ENCODE measurements at regions not wholly inside any gene's neighbourhood (a gene's known extent, or its start where the extent isn't known, plus 50 kb on each side); places are given as distances from the start of the nearest gene placed in this dataset.

DNA sequence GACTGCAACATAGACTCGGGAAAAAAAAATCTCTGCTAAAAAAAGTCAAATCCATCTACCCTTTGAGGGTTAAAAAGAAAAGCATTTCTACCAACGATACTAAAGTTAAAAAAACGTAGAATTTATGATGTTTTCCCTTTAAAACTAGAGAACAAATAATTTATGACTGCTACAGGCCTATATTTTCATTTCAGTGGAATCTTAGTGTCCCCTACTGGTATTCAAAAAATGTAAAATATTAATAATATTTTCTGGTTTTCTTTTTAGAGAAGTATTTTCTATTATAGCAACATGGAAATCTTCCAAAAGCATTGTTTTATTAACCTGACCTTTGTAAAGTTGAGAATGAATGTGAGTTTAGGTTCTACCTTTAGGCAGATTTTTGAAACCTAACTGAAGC lies 1582.2 kb downstream of the MRPL39 start:
- H3K27ac Mint-ChIP-seq: no peak overlapping the region
- H3K4me3 Mint-ChIP-seq: no peak overlapping the region
- peaks cover 3% of the 10 kb centered on the region for H3K9me3 Mint-ChIP-seq
- no peaks in the 10 kb centered on the region for H3K27me3 Mint-ChIP-seq
- no peak for ATAC-seq
- H3K4me1 Mint-ChIP-seq: no peaks in the 10 kb centered on the region
- H3K36me3 Mint-ChIP-seq: peaks cover under 1% of the 10 kb centered on the region

GRCh38 chr21:24023936-24024335 lies 1583.3 kb downstream of the MRPL39 start:
- Mint-ChIP-seq H3K27ac (no peak overlapping the region), H3K4me1 (no peaks in the 10 kb centered on the region), H3K4me3 (no peak overlapping the region), H3K36me3 (peaks cover 9% of the 10 kb centered on the region), H3K27me3 (no peaks in the 10 kb centered on the region), H3K9me3 (peaks cover 12% of the 10 kb centered on the region)
- no peak for ATAC-seq

DNA sequence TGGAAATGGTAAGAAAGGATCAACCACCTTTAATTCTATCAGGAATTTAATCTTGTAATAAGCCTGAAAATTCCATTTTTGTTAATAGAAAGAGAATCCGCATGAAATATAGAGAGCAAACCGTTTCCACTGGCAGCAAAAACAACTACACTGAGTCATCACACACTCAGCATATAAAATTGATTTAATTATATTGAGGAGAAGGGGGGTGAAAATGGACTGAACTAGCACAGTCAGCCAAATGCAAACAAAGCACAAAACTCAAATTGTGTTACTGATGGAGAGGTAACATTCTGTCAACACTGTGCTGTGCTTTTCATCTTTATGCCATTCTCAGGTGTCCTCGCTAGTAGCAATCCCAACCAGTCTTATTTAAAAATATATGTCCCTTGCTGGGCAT lies 1583.9 kb downstream of the MRPL39 start:
- peaks cover 12% of the 10 kb centered on the region for H3K9me3 Mint-ChIP-seq
- H3K27me3 Mint-ChIP-seq: no peaks in the 10 kb centered on the region
- no peak for ATAC-seq
- no peaks in the 10 kb centered on the region for H3K4me1 Mint-ChIP-seq
- no peak overlapping the region for H3K27ac Mint-ChIP-seq
- peaks cover 9% of the 10 kb centered on the region for H3K36me3 Mint-ChIP-seq
- H3K4me3 Mint-ChIP-seq: no peak overlapping the region

DNA sequence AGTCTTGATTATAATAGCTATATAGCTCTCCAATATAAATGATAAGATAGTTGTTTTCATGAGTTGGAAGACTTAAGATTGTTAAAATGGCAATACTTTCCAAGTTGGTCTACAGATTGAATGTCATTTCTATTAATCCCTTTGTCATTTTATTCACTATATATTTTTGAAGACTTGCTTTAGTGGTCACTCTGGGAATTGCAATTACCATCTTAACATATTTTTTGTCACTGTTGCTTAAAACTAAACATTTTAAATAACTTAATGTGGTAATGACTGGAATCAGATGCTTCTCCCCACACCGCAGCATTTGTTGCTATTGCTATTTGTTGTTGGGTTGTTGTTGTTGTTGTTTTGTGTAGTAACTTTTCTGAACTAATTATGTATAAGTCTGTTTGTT lies 1592.9 kb downstream of the MRPL39 start:
- no peak overlapping the region for H3K27ac Mint-ChIP-seq

GRCh38 chr21:24011087-24011486 lies 1596.2 kb downstream of the MRPL39 start:
- Mint-ChIP-seq H3K27me3 (no peaks in the 10 kb centered on the region), H3K27ac (no peak overlapping the region), H3K36me3 (no peaks in the 10 kb centered on the region), H3K9me3 (peaks cover 2% of the 10 kb centered on the region), H3K4me3 (no peak overlapping the region), H3K4me1 (no peaks in the 10 kb centered on the region)
- ATAC-seq: peak; percentile 64

More for the DNA sequence above, 1592.9 kb downstream of the MRPL39 start:
- Mint-ChIP-seq H3K4me3 (no peak overlapping the region), H3K9me3 (peaks cover 6% of the 10 kb centered on the region), H3K27me3 (no peaks in the 10 kb centered on the region), H3K36me3 (peaks cover under 1% of the 10 kb centered on the region), H3K4me1 (no peaks in the 10 kb centered on the region)
- ATAC-seq: no peak

DNA sequence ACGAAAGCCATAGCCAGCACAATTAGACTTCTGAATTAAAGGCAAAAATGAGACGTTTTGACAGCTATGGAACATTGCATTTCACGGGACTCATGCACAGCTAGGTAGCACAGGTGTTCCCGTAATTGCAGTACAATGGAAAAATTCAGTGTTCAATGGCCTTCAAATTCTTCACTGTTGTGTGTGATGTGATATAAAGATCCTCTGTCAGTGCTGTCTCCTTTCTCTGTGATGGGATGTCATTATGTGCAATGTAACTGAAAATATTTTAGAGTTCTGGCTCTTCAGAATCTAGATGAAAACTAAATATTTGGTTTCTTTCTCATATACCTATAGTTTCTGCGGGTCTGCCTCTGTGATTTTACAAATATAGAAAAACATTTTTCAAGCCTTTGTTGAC lies 1599.7 kb downstream of the MRPL39 start:
- H3K36me3 Mint-ChIP-seq: peaks cover 9% of the 10 kb centered on the region
- H3K27ac Mint-ChIP-seq: no peak overlapping the region
- no peaks in the 10 kb centered on the region for H3K27me3 Mint-ChIP-seq
- H3K4me3 Mint-ChIP-seq: no peak overlapping the region
- no peaks in the 10 kb centered on the region for H3K4me1 Mint-ChIP-seq
- H3K9me3 Mint-ChIP-seq: peaks cover 18% of the 10 kb centered on the region
- ATAC-seq: no peak

DNA sequence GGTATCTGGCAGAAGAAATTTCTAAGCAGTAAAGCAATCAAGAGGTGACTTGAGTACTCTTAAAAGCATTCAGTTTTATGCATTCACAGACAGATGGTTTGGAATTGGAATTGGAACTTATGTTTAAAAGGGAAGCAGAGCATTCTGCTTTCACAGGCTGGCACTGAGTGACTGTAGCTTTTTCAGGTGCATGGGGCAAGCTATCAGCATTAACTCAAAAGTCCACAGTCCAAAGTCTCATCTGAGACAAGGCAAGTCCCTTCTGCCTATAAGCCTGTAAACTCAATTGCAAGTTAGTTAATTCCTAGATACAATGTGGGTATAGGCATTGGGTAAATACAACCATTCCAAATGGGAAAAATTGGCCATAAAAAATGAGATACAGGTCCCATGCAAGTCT lies 1620.3 kb downstream of the MRPL39 start:
- no peak for ATAC-seq
- H3K27ac Mint-ChIP-seq: no peak overlapping the region
- H3K4me1 Mint-ChIP-seq: no peaks in the 10 kb centered on the region
- no peak overlapping the region for H3K4me3 Mint-ChIP-seq
- peaks cover 9% of the 10 kb centered on the region for H3K9me3 Mint-ChIP-seq
- H3K27me3 Mint-ChIP-seq: no peaks in the 10 kb centered on the region
- peaks cover 7% of the 10 kb centered on the region for H3K36me3 Mint-ChIP-seq

DNA sequence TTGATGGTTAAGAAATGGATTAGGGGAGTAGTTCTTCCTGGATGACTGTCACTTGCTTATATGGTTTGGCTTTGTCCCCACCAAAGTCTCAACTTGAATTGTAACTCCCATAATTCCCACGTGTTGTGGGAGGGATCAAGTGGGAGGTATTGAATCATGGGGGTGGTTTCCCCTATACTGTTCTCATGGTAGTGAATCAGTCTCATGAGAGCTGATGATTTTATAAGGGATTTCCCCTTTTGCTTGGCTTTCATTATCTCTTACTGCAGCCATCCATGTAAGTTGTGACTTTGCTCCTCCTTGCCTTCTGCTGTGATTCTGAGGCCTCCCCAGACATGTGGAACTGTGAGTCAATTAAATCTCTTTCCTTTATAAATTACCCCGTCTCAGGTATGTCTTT lies 1621.1 kb downstream of the MRPL39 start:
- no peaks in the 10 kb centered on the region for H3K4me1 Mint-ChIP-seq
- peaks cover 9% of the 10 kb centered on the region for H3K9me3 Mint-ChIP-seq
- H3K27ac Mint-ChIP-seq: no peak overlapping the region
- H3K36me3 Mint-ChIP-seq: peaks cover 7% of the 10 kb centered on the region
- ATAC-seq: no peak
- no peak overlapping the region for H3K4me3 Mint-ChIP-seq
- no peaks in the 10 kb centered on the region for H3K27me3 Mint-ChIP-seq

DNA sequence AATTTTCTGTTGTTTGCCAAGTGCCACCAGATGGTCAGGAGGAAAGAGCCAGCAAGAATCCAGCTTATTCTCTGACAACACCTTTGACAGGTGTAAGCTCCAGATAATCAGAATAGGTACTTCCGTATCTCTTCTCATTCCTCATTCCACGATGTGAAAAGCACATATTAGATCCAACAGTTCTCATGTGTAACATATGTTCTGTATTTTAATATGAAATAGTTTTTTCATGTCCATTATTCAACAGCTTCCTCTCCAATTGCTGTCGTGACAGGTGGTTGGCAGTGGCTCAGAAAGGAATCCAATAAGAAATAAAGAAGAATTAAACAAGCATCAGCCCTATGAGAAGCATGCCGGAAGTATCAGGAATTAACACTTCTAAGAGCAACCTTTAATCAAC lies 1624.7 kb downstream of the MRPL39 start:
- H3K27ac Mint-ChIP-seq: no peak overlapping the region
- H3K27me3 Mint-ChIP-seq: no peaks in the 10 kb centered on the region
- H3K9me3 Mint-ChIP-seq: peaks cover 6% of the 10 kb centered on the region
- H3K4me3 Mint-ChIP-seq: no peak overlapping the region
- H3K4me1 Mint-ChIP-seq: peaks cover 5% of the 10 kb centered on the region
- no peak for ATAC-seq
- H3K36me3 Mint-ChIP-seq: peaks cover 2% of the 10 kb centered on the region

DNA sequence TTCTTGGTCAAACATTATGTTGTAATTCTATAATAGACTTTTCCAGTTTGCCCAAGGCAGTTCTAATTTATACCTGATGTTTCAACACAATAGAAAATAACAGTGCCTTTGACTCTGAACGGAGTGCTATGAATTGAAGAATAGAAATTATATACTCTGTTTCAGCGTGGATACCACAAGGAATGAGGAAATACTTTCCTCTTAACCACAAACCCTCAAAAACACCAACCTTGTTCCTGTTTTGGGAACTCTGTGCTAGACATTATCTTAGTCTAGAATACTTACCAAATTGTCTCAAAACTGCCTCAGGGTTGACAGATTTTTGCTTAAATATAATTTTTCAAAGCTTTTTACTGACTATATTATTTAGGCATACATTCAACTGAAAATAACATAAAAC lies 1629.3 kb downstream of the MRPL39 start:
- Mint-ChIP-seq H3K36me3 (no peaks in the 10 kb centered on the region), H3K9me3 (no peaks in the 10 kb centered on the region), H3K27me3 (no peaks in the 10 kb centered on the region), H3K4me1 (peaks cover 5% of the 10 kb centered on the region), H3K27ac (no peak overlapping the region), H3K4me3 (no peak overlapping the region)
- ATAC-seq: no peak

- no peaks in the 10 kb centered on the region for H3K9me3 Mint-ChIP-seq
- H3K4me3 Mint-ChIP-seq: peak overlapping the region; percentile 71
- peaks cover 14% of the 10 kb centered on the region for H3K4me1 Mint-ChIP-seq
- H3K27ac Mint-ChIP-seq: peak overlapping the region; percentile 36
- no peaks in the 10 kb centered on the region for H3K27me3 Mint-ChIP-seq
- ATAC-seq: peak; percentile 95
- H3K36me3 Mint-ChIP-seq: no peaks in the 10 kb centered on the region
These were observed 1638.3 kb downstream of the MRPL39 start for GRCh38 chr21:23968722-23969647.

- peaks cover 14% of the 10 kb centered on the region for H3K4me1 Mint-ChIP-seq
- H3K27me3 Mint-ChIP-seq: no peaks in the 10 kb centered on the region
- H3K9me3 Mint-ChIP-seq: no peaks in the 10 kb centered on the region
These were observed 1639.3 kb downstream of the MRPL39 start for GRCh38 chr21:23968008-23968407.

DNA sequence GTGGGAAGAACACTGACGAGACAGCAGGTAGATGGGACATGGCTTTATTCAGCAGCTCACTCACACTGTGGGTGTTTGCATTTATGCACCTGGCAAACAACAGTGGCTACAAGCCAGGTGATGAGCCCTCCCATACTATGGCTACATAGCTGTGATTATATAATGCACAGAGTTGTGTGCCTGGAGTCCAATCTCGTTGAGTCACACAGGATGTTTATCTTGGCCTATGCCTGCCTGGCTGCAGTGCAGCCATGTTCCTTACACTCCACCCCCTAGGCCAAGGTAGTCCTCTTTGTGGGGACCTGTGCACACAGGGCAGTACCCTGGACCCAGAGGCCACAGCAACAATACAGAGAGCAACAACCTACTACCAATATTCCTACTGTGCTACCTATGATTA lies 1643.8 kb downstream of the MRPL39 start:
- no peak for ATAC-seq
- Mint-ChIP-seq H3K4me3 (no peak overlapping the region), H3K4me1 (peaks cover 11% of the 10 kb centered on the region), H3K27me3 (no peaks in the 10 kb centered on the region), H3K36me3 (no peaks in the 10 kb centered on the region), H3K9me3 (no peaks in the 10 kb centered on the region), H3K27ac (no peak overlapping the region)

More at GRCh38 chr21:23968008-23968407, 1639.3 kb downstream of the MRPL39 start:
- ATAC-seq: no peak
- Mint-ChIP-seq H3K36me3 (no peaks in the 10 kb centered on the region), H3K4me3 (no peak overlapping the region), H3K27ac (peak overlapping the region; percentile 36)

DNA sequence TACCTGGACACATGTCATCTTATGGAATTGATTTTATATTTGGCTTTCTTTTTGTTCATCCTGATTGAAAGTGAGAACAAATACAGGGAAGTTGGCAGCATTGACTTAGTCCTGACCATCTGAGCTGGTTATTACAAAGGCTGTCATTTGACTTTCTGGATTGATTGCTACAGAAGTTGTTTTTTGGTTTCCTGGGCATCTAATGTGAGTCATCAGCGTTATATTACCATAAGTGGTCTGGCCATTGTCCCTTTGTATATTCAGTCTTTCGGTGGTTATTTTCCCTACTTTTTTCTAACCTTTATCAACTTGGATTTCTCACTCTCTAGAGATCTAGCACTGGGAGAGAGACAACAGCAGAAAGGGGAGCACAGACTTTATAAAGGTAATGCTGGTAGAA lies 1646.5 kb downstream of the MRPL39 start:
- Mint-ChIP-seq H3K27ac (no peak overlapping the region), H3K4me1 (peaks cover 26% of the 10 kb centered on the region), H3K9me3 (no peaks in the 10 kb centered on the region), H3K4me3 (no peak overlapping the region), H3K36me3 (no peaks in the 10 kb centered on the region), H3K27me3 (no peaks in the 10 kb centered on the region)
- no peak for ATAC-seq

DNA sequence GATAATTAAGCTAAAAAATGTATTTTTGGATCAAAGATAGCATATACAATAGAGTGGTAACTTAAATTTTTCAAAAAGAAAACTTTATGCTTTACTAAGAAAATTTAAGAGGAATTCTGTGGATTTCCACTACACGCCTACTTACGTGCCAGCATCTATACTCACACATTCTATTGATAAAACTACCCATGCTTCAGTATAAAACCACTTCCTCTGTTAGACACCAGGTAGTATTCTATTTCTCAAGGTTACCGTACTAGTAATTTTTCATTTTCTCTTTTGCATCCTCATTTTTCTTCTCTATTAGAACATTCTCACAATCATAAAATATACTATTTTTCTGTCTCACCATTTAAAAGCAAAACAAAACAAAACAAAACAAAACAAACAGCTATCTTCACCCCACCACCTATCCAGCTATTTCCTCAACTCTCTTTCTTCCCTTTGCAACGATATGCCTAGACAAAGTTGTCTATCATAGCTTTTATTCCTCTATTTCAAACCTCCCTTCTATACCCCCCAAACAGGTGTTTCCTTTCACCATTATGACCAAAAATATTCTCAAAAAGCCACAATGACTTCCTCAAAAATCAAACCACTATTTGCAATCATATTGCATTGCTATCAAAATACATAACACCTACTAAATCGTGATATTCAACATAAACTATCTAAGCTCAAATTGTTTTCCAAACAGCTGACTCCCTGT lies 1652.0 kb downstream of the MRPL39 start:
- H3K36me3 Mint-ChIP-seq: no peaks in the 10 kb centered on the region
- no peaks in the 10 kb centered on the region for H3K27me3 Mint-ChIP-seq
- no peak for ATAC-seq
- peak overlapping the region; percentile 11 for H3K27ac Mint-ChIP-seq
- no peaks in the 10 kb centered on the region for H3K9me3 Mint-ChIP-seq
- H3K4me1 Mint-ChIP-seq: peaks cover 40% of the 10 kb centered on the region
- peak overlapping the region; percentile 40 for H3K4me3 Mint-ChIP-seq

- Mint-ChIP-seq H3K36me3 (no peaks in the 10 kb centered on the region), H3K27me3 (no peaks in the 10 kb centered on the region), H3K27ac (no peak overlapping the region), H3K4me1 (peaks cover 46% of the 10 kb centered on the region), H3K9me3 (no peaks in the 10 kb centered on the region), H3K4me3 (no peak overlapping the region)
- no peak for ATAC-seq
These were observed 1655.0 kb downstream of the MRPL39 start for GRCh38 chr21:23952269-23952668.
